GM03348 (cell line): ENCODE measurements at regions not wholly inside any gene's neighbourhood (a gene's known extent, or its start where the extent isn't known, plus 50 kb on each side); places are given as distances from the start of the nearest gene placed in this dataset.
A peak's percentile ranks its signal among the peaks of the same experiment; 100 is the strongest.

ENCODE experiments used
- DNase-seq: peaks from one replicate; pipeline ENCODE4 v3.0.0; 2012; ENCODE audit warnings: low spot score

GRCh38 chr19:29263305-29264135 is 50.6 kb upstream of the UQCRFS1 start:
- peak; percentile 78 for DNase-seq

- DNase-seq, result no peak
Observed at GRCh38 chr19:29264897-29265296, 51.9 kb upstream of the UQCRFS1 start.

GRCh38 chr19:29265436-29265835 is 52.5 kb upstream of the UQCRFS1 start:
- no peak for DNase-seq

- DNase-seq, result no peak
Observed at GRCh38 chr19:29266001-29266400, 53.0 kb upstream of the UQCRFS1 start.

- no peak for DNase-seq
Observed at GRCh38 chr19:29266603-29267002, 53.7 kb upstream of the UQCRFS1 start.

GRCh38 chr19:29267701-29268100 is 54.8 kb upstream of the UQCRFS1 start:
- DNase-seq, result no peak

- no peak for DNase-seq
Observed at GRCh38 chr19:29268103-29268502, 55.2 kb upstream of the UQCRFS1 start.

GRCh38 chr19:29268721-29269393 is 55.9 kb upstream of the UQCRFS1 start:
- DNase-seq, result no peak

GRCh38 chr19:29269641-29270040 is 56.7 kb upstream of the UQCRFS1 start:
- DNase-seq, result no peak

- no peak for DNase-seq
Observed at GRCh38 chr19:29271341-29271740, 58.4 kb upstream of the UQCRFS1 start.

GRCh38 chr19:29271911-29272310 is 59.0 kb upstream of the UQCRFS1 start:
- DNase-seq, result no peak

- no peak for DNase-seq
Observed at GRCh38 chr19:29273000-29273640, 60.2 kb upstream of the UQCRFS1 start.

- no peak for DNase-seq
Observed at GRCh38 chr19:29275266-29275665, 62.3 kb upstream of the UQCRFS1 start.

- DNase-seq, result peak; percentile 22
Observed at GRCh38 chr19:29277102-29277501, 64.2 kb upstream of the UQCRFS1 start.

GRCh38 chr19:29278716-29279115 is 65.8 kb upstream of the UQCRFS1 start:
- DNase-seq, result no peak

GRCh38 chr19:29283366-29283765 is 70.4 kb upstream of the UQCRFS1 start:
- DNase-seq, result no peak

GRCh38 chr19:29285187-29285687 is 72.3 kb upstream of the UQCRFS1 start:
- no peak for DNase-seq

- DNase-seq, result no peak
Observed at GRCh38 chr19:29285878-29286277, 72.9 kb upstream of the UQCRFS1 start.

GRCh38 chr19:29287061-29287460 is 74.1 kb upstream of the UQCRFS1 start:
- DNase-seq, result no peak

GRCh38 chr19:29288256-29288655 is 75.3 kb upstream of the UQCRFS1 start:
- DNase-seq, result no peak

GRCh38 chr19:29289020-29289419 is 76.1 kb upstream of the UQCRFS1 start:
- no peak for DNase-seq

GRCh38 chr19:29290853-29291252 is 77.9 kb upstream of the UQCRFS1 start:
- DNase-seq, result no peak

GRCh38 chr19:29292153-29292552 is 79.2 kb upstream of the UQCRFS1 start:
- no peak for DNase-seq
